ENCODE measurements at regions not wholly inside any gene's neighbourhood (a gene's known extent, or its start where the extent isn't known, plus 50 kb on each side); places are given as distances from the start of the nearest gene placed in this dataset.

DNA sequence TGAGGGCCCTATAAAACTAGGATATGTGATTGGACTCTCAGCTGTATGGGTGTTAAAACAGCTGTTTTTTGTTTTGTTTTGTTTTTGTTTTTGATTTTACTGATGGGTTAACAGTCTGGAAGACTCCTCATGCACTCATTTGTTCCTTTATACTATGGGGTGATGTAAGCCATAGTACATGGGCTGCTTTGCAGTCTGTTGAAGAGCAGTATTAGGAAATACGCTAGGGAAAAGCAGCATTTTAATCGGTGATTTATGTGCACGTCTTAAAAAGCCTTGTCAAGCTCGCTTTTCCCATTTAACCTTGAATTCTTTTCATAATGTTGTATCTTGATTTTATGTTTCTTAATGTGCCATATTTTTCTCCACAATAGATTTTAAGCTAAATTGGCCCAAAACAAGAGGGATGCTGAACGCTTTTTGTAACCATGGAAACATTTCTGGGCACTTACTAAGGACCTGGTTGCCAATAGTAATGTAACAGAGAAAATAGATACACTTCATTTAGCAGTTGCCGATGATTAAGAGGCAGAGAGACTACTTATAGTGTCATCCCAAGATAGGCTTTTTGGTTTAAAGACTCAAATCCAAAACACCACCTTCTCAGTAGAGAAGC is 244.0 kb downstream of the SNAPC1 start:
- DNase-seq (ENCODE audit: low read depth, low spot score) = no peak

DNA sequence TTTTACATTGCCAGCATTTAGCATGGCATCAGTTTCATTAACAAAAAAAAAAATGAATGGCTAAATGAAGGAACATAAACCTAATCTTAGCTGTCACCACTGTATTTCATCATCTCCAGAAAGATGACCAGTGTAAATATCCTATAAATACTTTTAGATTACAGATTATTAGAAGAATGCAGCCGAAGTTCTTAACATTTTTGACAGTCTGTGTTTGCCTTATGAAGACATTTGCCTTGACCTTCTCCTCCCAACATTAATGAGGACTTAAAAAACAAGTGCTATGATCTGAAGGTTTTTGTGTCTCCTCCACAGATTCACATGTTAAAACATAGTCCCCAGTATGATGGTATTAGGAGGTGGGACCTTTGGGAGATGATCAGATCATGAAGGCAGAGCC is 253.0 kb downstream of the SNAPC1 start:
- DNase-seq (ENCODE audit: low read depth, low spot score) = no peak

DNA sequence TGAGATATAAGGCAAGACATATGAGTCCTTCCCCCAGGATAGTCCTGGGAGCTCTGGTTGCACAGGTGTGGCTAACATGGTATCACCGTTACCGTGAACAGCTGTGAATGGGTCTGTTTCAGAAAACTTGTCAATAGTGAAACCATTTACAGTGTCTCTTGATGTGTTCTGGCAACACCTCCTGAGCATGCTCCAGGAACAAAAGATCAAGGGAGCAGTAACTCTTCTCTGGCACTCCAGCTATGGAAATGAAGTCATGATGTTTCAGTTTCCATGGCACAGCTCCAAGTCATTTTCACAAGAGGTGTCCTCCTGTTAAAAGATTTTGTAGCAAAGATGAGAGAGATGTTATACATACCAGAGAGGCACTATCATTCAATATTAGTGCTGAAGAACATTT is 253.7 kb downstream of the SNAPC1 start:
- DNase-seq (ENCODE audit: low read depth, low spot score) = no peak

DNA sequence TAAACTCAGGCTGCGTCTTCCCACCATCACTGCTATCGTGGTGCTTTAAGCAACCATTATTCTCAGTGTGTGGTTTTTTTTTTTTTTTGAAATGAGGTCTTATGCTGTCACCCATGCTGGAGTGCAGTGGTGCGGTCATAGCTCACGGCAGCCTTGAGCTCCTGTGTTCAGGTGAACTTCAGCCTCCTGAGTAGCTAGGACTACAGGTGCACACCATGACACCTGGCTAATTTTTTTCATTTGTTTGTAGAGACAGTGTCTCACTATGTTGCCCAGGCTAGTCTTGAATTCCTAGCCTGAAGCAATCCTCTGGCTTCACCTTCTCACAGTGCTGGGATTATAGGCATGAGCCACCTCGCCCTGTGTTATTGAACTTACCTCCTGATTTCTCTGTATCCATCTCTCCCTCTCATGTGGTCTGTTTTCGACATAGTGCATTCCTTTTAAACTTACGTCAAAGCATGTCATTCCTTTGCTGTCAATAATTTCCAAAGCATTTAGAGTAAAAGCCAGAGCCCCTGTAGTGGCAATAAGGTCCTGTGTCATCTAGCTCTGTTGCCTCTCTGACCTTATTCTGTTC is 255.5 kb downstream of the SNAPC1 start:
- DNase-seq (ENCODE audit: low read depth, low spot score) = no peak

DNA sequence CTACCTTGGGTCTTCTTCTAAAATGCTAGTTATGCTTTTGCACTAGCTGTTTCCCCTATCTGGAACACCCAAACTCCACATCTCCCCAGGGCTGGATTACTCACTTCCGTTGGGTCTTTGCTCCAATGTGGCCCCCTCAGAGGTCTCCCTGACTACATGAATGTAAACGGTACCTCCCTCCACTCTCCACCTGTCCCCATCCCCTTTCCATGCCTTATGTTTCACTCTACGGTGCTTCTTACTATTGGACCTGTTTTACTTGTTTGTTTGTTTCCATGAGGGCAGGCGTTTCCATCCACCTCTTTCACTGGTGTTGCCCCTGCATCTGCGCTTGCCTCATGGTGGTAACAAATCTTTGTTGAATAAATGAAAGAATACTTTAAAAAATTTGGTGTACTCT is 256.4 kb downstream of the SNAPC1 start:
- DNase-seq (ENCODE audit: low read depth, low spot score) = no peak

DNA sequence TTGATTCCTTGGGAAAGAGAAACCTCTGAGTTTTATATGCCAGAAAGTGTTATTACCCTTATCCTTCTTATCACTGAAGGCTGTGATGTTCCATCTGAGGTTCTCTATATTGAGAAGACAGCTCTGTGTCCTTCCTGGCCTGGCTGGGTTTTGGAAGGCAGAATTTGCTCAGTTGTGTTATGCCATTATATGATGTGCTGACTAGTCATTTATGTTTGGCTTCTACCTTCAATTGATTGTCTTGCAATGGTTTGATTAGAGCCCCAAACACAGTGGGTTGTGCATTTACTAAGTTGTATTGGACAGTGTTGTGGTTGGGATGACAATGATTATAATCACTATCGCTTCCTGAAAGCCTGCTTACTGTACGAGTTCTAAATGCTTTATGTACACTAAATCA is 265.7 kb downstream of the SNAPC1 start:
- DNase-seq (ENCODE audit: low read depth, low spot score) = no peak

DNA sequence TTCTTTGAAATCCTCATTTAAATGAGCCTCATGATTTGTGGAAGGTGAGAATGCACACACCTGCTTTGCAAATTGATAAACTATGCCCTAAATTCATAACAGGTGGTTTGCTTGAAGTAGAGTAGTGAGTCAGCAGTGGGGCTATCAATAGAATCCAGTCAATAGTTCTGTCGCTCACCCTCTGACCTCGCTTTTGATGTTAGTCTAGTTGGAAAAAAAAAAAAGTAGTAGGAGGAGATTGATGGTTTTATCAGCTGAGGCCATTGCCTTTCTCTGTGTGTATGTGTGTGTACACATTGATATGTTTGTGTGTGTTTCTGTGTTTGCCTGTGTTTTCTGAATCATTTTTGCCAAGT is 267.3 kb downstream of the SNAPC1 start:
- no peak for DNase-seq (ENCODE audit: low read depth, low spot score)

DNA sequence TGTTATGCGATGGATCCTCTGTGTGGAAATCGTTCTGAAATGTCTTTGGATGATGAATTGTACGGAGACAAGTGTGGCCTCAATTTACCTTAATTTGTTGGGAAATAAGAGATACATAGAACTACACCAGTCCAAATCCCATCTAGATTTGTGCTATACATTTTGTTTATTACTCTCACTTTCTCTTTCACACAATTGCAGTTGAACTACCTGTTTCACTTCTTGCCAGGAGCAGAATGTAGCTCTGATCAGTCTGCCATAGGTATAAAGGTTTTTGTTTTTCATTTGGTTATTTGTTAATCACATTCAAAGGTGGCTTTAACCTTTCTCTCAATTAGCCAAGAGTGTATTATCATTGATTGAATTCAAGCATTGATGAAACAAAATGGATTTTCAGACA is 268.2 kb downstream of the SNAPC1 start:
- no peak for DNase-seq (ENCODE audit: low read depth, low spot score)

DNA sequence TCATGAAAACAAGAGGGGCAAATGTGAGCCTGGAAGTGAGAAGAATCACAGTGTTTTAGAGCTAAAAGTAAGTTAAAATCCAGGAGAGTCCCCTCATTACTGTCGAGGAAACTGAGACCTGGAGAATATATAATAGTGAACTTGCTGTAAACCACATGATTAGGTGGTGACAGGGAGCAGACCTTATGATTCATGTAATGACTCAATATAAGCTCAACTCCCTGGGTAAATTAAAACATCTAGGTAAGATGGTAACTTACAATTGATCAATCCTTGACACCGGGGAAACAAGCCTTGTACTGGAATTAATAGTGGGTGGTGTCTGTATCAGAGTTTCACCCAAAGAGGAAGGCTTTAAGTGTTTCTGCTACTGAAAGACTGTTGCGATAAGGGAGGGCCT is 269.3 kb downstream of the SNAPC1 start:
- DNase-seq (ENCODE audit: low read depth, low spot score) = no peak

DNA sequence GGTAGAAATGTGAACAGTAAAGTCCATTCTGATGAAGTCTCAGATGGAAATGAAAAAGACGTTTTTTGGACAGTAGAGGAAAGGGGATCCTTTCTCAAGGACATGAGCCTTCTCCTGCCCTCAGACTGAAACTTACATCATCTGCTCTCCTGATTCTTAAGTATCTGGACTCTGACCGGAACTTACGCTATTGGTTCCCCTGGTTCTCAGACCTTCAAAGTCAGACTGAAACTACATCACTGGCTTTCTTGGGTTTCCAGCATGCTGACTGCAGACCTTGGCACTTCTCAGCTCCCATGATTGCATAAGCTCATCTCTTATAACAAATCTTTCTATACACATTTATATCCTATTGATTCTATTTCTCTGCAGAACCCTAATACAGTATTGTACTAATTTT is 291.0 kb downstream of the SNAPC1 start:
- no peak for DNase-seq (ENCODE audit: low read depth, low spot score)

DNA sequence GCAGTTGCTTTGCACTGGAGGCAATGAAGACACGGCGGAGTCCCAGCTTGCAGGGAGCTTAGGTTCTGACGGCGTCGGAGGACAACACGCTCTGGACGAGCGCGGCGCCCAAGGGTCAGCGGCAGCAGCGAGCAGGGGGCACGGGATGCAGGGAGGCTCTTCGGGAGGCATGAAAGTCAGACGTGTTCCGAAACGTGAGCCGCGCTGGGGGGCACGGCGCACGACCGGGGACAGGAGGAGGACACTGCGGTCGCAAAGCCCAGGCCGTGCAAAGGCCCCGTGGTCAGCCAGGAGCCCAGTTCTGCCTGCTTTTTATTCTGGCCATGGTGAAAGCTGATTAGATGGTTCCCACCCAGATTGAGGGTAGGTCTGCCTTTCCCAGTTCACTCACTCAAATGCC is 294.6 kb downstream of the SNAPC1 start:
- no peak for DNase-seq (ENCODE audit: low read depth, low spot score)

DNA sequence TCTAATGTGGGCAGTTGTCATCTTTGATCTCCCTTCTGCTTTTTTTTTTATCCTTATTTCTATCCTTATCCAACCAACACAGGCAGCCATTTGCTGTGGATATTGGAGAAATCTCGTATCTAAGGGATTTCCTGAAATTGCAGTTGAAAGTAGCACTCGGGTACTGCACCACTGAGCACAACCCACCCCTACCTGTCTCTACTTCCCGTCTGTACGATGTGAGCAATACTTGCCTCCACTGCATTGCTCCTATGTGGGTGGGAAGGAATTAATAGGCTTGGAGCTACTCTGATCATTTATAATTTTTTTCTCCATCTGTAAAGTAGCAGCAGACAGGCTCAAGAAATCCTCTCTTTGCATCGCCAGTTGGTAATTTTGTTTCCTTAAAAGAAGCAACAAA is 300.4 kb downstream of the SNAPC1 start:
- no peak for DNase-seq (ENCODE audit: low read depth, low spot score)

DNA sequence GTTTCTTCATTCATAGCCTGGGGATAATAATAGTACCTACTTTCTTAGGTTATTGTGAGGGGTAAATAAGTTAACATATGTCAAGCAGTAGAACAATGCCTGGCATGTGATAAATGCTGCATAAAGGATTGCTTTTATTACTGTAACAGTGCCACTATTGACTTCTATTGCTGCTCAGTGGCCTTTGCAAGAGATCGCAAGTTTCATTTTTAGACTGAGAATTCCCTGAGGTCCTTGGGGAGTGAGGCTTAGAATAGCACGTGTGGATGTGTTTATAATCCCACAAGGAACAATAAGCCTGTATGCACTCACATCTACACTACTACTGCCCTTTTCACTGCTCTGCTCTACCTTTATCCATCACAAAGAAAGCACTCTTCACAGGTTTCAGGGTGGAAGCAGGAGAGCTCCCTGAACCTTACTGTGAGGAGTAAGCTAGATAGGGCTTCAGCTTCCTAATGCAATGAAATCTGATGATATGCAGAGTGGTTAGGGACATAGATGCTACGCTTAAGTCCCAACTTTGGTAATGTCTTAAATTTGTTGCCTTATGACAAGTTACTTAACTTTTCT is 302.6 kb downstream of the SNAPC1 start:
- no peak for DNase-seq (ENCODE audit: low read depth, low spot score)

DNA sequence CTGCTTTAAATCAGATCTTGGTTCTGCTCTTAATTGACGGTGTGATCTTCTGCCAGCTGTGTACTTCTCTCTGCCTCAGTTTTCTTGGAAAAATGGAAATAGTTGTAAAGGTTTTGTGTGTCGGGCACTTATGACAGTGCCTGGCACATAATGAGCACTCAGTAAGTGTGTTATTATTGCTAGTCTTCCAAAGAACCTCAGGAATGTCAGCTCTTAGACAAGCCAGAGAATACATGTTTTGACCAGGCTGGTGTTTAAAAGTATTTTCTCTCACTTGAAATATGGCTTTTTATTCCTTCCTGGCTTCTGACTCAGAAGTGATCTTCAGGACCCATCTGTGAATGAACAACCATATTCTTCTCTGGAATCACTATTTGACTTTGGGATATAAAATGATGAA is 304.1 kb downstream of the SNAPC1 start:
- no peak for DNase-seq (ENCODE audit: low read depth, low spot score)

DNA sequence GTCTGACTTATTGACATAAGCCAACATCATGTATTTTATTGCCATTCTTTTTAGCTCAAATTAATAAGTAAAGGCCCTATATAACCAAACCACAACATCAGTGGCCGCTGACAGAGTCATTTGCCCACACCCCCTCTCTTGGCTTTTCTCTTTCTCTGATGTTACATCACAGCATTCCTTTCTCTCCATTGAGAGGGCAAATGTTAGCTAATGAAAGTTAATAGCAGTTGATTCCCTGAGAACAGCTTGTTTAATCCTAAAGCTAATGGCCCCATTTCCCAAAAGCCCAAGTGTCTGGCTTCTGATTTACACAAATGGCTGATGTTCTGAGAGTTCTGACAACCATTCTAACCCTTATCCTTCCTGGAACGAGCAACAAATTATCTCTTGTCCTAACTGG is 308.8 kb downstream of the SNAPC1 start:
- no peak for DNase-seq (ENCODE audit: low read depth, low spot score)

DNA sequence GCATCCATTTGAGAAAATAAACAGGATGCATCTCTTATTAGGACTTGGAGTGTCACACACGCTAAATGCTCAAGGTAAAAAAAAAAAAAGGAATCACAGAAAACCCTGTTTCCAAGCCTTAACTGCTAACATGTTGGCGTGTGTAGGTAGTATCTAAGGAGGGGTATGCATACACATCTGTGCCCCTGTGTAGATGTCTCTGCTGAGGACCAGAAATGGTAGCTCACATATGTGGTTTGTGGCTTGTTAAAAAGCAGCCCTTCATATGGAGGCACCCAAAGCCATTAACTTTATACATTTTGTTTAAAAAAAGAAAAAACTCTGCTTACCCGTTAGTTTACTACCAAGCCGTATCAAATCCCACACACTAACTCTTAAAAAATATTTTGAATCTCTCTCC is 314.1 kb downstream of the SNAPC1 start:
- DNase-seq (ENCODE audit: low read depth, low spot score) = no peak

DNA sequence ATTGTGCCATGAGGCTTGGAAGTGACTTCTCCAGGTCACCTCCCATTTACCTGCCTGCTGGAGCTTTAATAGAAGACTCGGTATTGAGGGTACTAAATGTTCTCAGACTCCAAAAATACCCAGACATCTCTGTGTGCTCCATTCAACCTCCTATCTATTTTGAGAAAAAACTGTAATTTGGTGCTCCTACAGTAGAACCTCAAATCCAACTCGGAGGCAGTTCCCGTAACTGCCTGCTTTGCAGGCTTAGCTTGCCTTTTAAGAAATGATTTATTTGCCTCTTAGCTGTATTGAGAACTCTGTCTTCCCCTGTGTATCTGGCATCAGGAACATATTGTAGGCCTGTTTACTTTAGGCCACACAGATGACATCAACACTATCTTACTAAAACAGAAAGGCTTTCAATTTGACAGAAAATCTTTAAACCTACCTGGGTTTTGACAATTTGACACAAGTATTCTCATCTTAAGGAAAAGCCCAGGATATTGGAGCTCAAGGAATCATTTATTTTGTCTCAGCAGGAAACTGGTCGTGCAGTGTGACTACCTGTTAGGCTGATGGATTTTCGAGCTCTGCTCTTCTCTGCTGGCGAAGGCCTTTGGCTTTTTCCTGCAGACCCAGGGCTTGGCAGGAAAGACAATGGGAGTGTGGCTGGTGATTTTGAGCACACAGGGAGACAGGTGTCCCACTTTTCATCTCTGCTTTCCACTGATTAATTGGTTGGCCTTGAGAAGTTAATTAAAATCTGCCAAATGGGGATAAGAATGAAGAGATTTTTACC is 314.8 kb downstream of the SNAPC1 start:
- no peak for DNase-seq (ENCODE audit: low read depth, low spot score)

DNA sequence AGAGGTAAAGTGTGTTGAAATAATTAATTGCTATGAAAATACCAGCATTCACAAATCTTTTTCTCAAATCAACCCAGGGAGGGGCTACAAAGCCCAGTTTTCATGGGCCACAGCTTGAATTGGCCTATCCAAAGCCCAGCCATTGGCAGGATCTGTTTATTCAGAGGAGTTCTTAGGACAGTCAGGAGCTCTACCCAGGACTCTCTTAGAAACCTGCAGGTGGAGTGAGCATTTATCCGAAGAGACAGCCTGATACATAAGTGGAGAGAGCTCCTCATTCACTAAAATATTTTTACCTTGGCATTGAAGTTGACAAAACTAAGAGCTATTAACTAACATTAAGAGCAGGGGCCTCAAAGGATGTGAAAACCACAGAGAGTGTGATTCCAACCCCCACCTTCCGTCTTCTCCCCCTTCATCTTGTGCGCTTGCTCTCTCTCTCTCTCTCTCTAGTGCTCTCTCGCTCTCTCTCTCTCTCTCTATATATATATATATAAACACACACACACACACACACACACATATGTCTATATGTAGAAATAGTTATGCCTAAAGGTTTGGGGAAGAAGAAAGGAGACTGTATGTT is 315.5 kb downstream of the SNAPC1 start:
- DNase-seq (ENCODE audit: low read depth, low spot score) = no peak

DNA sequence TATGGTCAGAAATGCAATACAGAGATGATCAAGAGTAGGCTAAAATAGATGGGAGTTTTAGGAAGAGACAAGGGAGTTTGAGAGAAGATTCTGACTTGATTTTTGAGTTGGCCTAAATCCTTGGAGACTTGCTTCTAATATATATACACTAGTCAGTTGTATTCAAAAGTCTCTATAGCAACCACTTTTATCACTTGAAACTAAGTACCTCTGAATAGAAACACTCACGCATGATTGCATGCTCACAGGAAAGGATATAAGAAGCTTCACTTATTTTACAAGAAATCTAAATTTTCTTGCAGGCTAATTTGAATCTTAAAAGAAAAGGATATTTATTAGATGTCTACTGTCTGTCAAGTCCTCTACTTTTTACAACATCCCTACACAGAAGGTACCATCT is 316.8 kb downstream of the SNAPC1 start:
- no peak for DNase-seq (ENCODE audit: low read depth, low spot score)

DNA sequence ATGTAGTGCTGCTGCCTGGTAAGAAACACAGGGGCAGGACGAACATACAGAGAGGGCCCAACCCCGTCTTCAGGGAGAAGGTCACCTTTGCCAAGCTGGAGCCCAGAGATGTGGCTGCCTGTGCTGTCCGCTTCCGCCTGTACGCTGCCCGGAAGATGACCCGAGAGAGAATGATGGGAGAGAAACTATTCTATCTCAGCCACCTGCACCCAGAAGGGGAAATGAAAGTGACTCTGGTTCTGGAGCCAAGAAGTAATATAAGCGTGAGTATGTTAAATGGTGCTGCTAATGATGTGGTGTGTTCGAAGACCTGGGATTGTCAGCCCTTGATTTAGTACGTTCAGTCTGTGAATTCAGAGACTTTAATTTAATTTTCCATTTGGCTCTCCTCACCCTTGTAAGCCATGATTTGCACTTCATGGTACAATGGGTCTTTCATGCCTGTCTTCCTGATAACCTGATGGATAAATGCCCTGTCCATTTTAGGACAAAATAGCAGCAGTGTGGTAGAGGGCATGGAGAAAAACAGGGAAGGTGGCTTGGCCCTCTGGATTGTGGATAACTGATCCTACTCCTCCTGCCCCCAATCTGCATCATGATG is 318.9 kb downstream of the SNAPC1 start:
- DNase-seq (ENCODE audit: low read depth, low spot score) = no peak

DNA sequence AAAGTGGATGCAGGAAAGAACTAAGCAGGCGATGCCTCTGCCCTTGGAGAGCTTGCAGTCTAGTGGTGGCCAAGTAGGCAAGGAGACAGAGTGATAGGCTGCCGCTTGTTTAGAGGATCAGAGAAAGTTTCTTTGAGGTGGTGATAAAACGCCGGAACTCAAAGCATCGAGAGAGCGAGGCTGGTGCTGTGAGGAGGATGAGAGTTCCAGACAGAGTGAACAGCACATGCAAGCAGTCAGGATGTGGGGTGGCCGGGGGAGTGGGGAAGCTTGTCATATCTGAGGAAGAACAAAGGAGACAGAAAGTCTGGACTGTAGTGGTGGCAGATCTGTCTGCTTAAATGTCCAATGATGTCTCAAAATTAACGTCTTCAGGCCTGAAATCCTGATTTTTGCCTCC is 319.7 kb downstream of the SNAPC1 start:
- no peak for DNase-seq (ENCODE audit: low read depth, low spot score)

DNA sequence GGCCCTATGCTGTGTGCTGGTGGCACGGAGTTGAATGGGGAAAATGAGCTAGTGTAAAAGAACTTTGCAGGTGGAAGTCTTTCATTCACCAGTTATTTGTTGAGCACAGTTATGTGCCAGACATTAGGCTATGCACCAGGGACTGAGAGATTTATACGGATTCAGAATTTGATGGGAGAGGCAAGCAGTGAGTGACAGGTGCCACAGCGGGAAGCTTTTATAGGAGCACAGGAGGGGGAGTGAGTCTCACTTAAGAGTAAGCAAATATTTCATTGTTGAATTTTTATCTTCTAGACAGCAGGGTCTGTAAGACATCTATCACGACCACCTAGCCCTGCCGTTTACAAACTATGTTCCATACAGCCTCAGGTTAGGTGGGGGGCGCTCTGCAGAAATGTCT is 320.6 kb downstream of the SNAPC1 start:
- no peak for DNase-seq (ENCODE audit: low read depth, low spot score)

All from ELF-1 (cell line).